H1 (cell line): ENCODE measurements at regions not wholly inside any gene's neighbourhood (a gene's known extent, or its start where the extent isn't known, plus 50 kb on each side); places are given as distances from the start of the nearest gene placed in this dataset.

Source experiments
- ATF3 ChIP-seq: IDR thresholded peaks from 2 replicates; pipeline ENCODE4 v1.6.1; 2011; ENCODE audit warnings: low read depth, mild to moderate bottlenecking, low read length; ENCODE audit not compliant: insufficient read depth
- CHD7 ChIP-seq: fragments of 300-600 bp; sonication (generic); IDR thresholded peaks from 2 replicates; pipeline ENCODE4 v1.7.1; 2012; ENCODE audit warnings: low read length, moderate library complexity, mild to moderate bottlenecking, inconsistent platforms; ENCODE audit not compliant: insufficient replicate concordance
- E2F6 ChIP-seq: IDR thresholded peaks from 2 replicates; pipeline ENCODE4 v1.6.1; 2012; ENCODE audit warnings: inconsistent platforms
- EZH2 ChIP-seq: fragments of 200-600 bp; sonication (generic); IDR thresholded peaks from 2 replicates; pipeline ENCODE4 v1.7.1; 2012; ENCODE audit warnings: low read depth, mild to moderate bottlenecking, moderate library complexity, low read length, inconsistent platforms; ENCODE audit not compliant: severe bottlenecking
- JUN ChIP-seq: IDR thresholded peaks from 2 replicates; pipeline ENCODE4 v1.6.1; 2011; ENCODE audit warnings: low read depth, mild to moderate bottlenecking, improper control_type of control experiment, low read length
- JUND ChIP-seq: IDR thresholded peaks from 2 replicates; pipeline ENCODE4 v1.6.1; 2011; ENCODE audit warnings: mild to moderate bottlenecking, improper control_type of control experiment, low read length
- MAX ChIP-seq: IDR thresholded peaks from 2 replicates; pipeline ENCODE4 v1.6.1; 2012; ENCODE audit warnings: inconsistent platforms
- SIRT6 ChIP-seq: IDR thresholded peaks from one replicate; pipeline ENCODE4 v1.7.1; 2012; ENCODE audit warnings: low read length, inconsistent platforms
- SP4 ChIP-seq: IDR thresholded peaks from 2 replicates; pipeline ENCODE4 v1.6.1; 2012; ENCODE audit warnings: low read length, inconsistent platforms

- peak; percentile 19 for TF ChIP-seq CHD7
- no peak for TF ChIP-seq ATF3
- TF ChIP-seq SIRT6, result no peak
- TF ChIP-seq JUND, result peak; percentile 44; the same call in 1 of the 2 replicates
- TF ChIP-seq MAX, result peak; percentile 47
- TF ChIP-seq E2F6, result no peak
- no peak for TF ChIP-seq EZH2
- no peak for TF ChIP-seq JUN
- TF ChIP-seq SP4, result no peak
Measured at GRCh38 chr4:103429283-103429682, 231.1 kb upstream of the CENPE start (continued).
